Duodenal mucosa (tissue), 2 donors: ENCODE measurements at regions not wholly inside any gene's neighbourhood (a gene's known extent, or its start where the extent isn't known, plus 50 kb on each side); places are given as distances from the start of the nearest gene placed in this dataset.

ENCODE experiments used
- H3K27ac ChIP-seq: one replicate; pipeline ENCODE4 v1.7.0; 2013; ENCODE audit warnings: low read depth, low read length
- H3K27me3 ChIP-seq, 2 donors: one replicate each; pipeline ENCODE4 v1.7.0; 2013; ENCODE audit warnings: low read length in 2 of 2, control low read depth in 1 of 2; ENCODE audit not compliant: insufficient read depth in 2 of 2, control insufficient read depth in 1 of 2
- H3K36me3 ChIP-seq, 2 donors: one replicate each; pipeline ENCODE4 v1.7.0; 2013; ENCODE audit warnings: low read length in 2 of 2, control low read depth in 1 of 2; ENCODE audit not compliant: insufficient read depth in 2 of 2, control insufficient read depth in 1 of 2
- H3K4me1 ChIP-seq, 2 donors: one replicate each; pipeline ENCODE4 v1.7.0; 2013; ENCODE audit warnings: low read length in 2 of 2, control low read depth in 1 of 2; ENCODE audit not compliant: insufficient read depth in 2 of 2, control insufficient read depth in 1 of 2
- H3K4me3 ChIP-seq, 2 donors: one replicate each; pipeline ENCODE4 v1.7.0; 2013; ENCODE audit warnings: low read length in 2 of 2, low read depth in 1 of 2
- H3K9ac ChIP-seq, 2 donors: one replicate each; pipeline ENCODE4 v1.7.0; 2013; ENCODE audit warnings: low read length in 2 of 2, low read depth in 1 of 2
- H3K9me3 ChIP-seq, 2 donors: one replicate each; pipeline ENCODE4 v1.7.0; 2013; ENCODE audit warnings: low read length in 2 of 2, control low read depth in 1 of 2; ENCODE audit not compliant: control insufficient read depth in 1 of 2

GRCh38 chr2:16296331-16297250 lies 356.2 kb downstream of the MYCN start:
- Histone ChIP-seq H3K9ac (no peak overlapping the region), H3K9me3 (peaks cover 4 to 6% of the 10 kb centered on the region in 2 donors), H3K4me1 (no peaks in the 10 kb centered on the region), H3K27ac (no peak overlapping the region), H3K4me3 (no peak overlapping the region), H3K27me3 (no peaks in the 10 kb centered on the region), H3K36me3 (no peaks in the 10 kb centered on the region)

GRCh38 chr2:16296038-16296290 lies 355.6 kb downstream of the MYCN start:
- no peaks in the 10 kb centered on the region for H3K4me1 ChIP-seq
- peaks cover 4 to 6% of the 10 kb centered on the region in 2 donors for H3K9me3 ChIP-seq
- H3K27ac ChIP-seq = no peak overlapping the region
- H3K36me3 ChIP-seq = no peaks in the 10 kb centered on the region
- no peaks in the 10 kb centered on the region for H3K27me3 ChIP-seq
- no peak overlapping the region for H3K4me3 ChIP-seq
- H3K9ac ChIP-seq = no peak overlapping the region

GRCh38 chr2:16294791-16295190 lies 354.4 kb downstream of the MYCN start:
- H3K27me3 ChIP-seq = no peaks in the 10 kb centered on the region
- no peaks in the 10 kb centered on the region for H3K9me3 ChIP-seq
- no peaks in the 10 kb centered on the region for H3K36me3 ChIP-seq
- H3K27ac ChIP-seq = no peak overlapping the region
- H3K4me3 ChIP-seq = no peak overlapping the region
- no peaks in the 10 kb centered on the region for H3K4me1 ChIP-seq
- no peak overlapping the region for H3K9ac ChIP-seq

GRCh38 chr2:16293871-16294270 lies 353.5 kb downstream of the MYCN start:
- Histone ChIP-seq H3K4me3 (no peak overlapping the region), H3K4me1 (no peaks in the 10 kb centered on the region), H3K27ac (no peak overlapping the region), H3K36me3 (no peaks in the 10 kb centered on the region), H3K9ac (no peak overlapping the region), H3K27me3 (no peaks in the 10 kb centered on the region), H3K9me3 (no peaks in the 10 kb centered on the region)

- Histone ChIP-seq H3K36me3 (no peaks in the 10 kb centered on the region), H3K4me3 (no peak overlapping the region), H3K27ac (no peak overlapping the region), H3K4me1 (no peaks in the 10 kb centered on the region), H3K9ac (no peak overlapping the region), H3K27me3 (no peaks in the 10 kb centered on the region), H3K9me3 (no peaks in the 10 kb centered on the region)
Measured at GRCh38 chr2:16293398-16293797, 353.0 kb downstream of the MYCN start.

GRCh38 chr2:16291731-16292550 lies 351.6 kb downstream of the MYCN start:
- Histone ChIP-seq H3K4me1 (no peaks in the 10 kb centered on the region), H3K4me3 (no peak overlapping the region), H3K36me3 (no peaks in the 10 kb centered on the region), H3K9me3 (no peaks in the 10 kb centered on the region), H3K27me3 (no peaks in the 10 kb centered on the region), H3K27ac (no peak overlapping the region), H3K9ac (no peak overlapping the region)

- Histone ChIP-seq H3K9me3 (no peaks in the 10 kb centered on the region), H3K4me1 (no peaks in the 10 kb centered on the region), H3K9ac (no peak overlapping the region), H3K27me3 (peaks cover 0 to under 1% of the 10 kb centered on the region in 2 donors), H3K36me3 (no peaks in the 10 kb centered on the region), H3K27ac (no peak overlapping the region), H3K4me3 (no peak overlapping the region)
Measured at GRCh38 chr2:16291226-16291625, 350.9 kb downstream of the MYCN start.

- H3K36me3 ChIP-seq = no peaks in the 10 kb centered on the region
- H3K9ac ChIP-seq = no peak overlapping the region
- H3K4me3 ChIP-seq = no peak overlapping the region
- peaks cover 0 to 5% of the 10 kb centered on the region in 2 donors for H3K27me3 ChIP-seq
- no peaks in the 10 kb centered on the region for H3K9me3 ChIP-seq
- no peak overlapping the region for H3K27ac ChIP-seq
- no peaks in the 10 kb centered on the region for H3K4me1 ChIP-seq
Measured at GRCh38 chr2:16290311-16291020, 350.1 kb downstream of the MYCN start.

GRCh38 chr2:16288371-16289112 lies 348.2 kb downstream of the MYCN start:
- H3K27me3 ChIP-seq = peaks cover 0 to 5% of the 10 kb centered on the region in 2 donors
- H3K36me3 ChIP-seq = no peaks in the 10 kb centered on the region
- no peaks in the 10 kb centered on the region for H3K9me3 ChIP-seq
- H3K27ac ChIP-seq = no peak overlapping the region
- H3K9ac ChIP-seq = no peak overlapping the region
- no peaks in the 10 kb centered on the region for H3K4me1 ChIP-seq
- H3K4me3 ChIP-seq = no peak overlapping the region
